ENCODE measurements at regions not wholly inside any gene's neighbourhood (a gene's known extent, or its start where the extent isn't known, plus 50 kb on each side); places are given as distances from the start of the nearest gene placed in this dataset.

DNA sequence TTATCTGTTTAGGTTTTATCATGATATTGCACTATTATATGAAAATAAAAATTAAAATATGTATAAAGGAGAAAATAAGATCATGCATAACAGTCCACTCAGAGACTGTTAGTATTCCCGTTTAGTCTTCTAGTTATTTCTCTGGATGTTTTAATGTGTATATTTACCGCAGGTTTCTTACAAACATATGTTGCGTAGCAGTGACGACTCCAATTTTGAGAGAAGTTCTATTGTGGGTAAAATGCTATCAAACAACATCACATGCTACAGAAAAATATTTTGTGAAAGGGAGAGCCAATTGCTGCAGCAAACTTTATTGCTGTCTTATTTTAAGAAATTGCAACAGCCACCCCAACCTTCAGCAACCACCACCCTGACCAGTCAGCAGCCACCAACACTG, 72.4 kb upstream of the NXT1 start:
- no peak for DNase-seq

DNA sequence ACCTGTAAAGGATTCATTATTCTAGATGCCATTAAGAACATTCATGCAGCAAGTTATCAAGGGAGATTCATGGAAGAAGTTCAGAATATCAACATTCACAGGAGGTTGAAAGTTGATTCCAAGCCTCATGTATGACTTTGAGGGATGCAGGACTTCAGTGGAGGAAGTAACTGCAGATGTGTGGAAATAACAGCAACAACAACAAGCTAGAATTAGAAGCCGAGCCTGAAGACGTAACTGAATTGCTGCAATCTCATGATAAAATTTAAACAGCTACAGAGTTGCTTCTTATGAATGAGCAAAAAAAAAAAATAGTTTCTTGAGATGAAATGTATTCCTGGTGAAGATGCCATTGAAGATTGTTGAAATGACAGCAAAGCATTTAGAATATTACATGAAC, 73.3 kb upstream of the NXT1 start:
- no peak for DNase-seq

DNA sequence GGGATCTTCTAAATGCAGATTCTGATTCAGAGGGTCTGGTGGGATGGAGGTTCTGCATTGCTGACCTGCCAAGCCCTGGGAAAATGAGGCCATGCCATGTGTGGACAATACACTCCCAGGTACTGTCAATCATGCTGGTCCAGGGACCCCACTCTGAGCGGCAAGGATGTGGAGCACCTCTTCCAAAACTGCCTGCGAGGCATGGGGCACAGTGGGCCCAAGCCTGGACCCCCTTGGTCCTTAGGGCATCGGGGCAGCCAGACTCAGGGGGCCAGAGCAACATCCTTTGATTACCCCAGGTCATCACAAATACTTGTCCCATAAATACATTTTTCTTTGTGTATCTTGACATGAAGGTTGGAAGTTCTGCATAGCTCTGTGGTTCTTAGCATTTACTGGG, 76.8 kb upstream of the NXT1 start:
- no peak for DNase-seq

DNA sequence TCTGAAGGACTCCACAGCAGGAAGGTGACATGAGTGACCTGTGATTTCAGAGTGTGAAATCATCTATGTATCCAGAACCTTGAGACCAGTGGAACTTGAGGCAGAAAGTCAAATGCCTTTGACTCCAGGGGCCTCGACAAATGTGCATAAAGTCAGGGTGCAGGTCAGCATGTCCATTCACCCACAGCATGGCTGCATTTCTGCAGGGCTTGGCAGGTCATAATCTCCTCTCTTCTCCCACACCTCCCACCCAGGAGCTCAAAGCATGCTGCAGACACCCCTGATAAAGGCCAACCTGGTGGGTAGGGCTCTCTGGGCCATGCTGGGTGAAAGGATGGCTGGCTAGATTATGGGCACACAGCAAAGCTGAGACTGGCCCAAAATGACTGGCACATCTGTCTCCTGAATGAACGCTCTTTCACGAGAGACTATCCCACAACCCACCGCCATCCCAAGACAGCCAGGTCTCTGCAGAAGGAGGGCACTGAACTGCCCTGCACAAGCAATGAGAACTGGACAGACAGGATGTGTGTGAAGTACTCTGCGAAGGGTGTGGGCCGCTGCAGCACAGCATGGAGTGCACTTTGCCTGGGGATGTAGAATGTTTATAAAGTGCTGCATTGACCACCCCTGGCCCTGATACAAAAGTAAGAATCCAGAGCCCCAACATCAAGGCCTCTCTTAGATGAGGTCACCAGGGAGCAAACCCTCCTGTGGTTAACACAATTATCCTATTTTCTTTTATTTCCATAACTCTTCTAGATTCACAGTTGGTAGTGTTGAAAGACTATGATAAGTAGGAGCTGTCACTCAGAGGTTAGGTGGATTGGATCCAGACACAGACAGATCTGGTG, 78.2 kb upstream of the NXT1 start:
- no peak for DNase-seq

DNA sequence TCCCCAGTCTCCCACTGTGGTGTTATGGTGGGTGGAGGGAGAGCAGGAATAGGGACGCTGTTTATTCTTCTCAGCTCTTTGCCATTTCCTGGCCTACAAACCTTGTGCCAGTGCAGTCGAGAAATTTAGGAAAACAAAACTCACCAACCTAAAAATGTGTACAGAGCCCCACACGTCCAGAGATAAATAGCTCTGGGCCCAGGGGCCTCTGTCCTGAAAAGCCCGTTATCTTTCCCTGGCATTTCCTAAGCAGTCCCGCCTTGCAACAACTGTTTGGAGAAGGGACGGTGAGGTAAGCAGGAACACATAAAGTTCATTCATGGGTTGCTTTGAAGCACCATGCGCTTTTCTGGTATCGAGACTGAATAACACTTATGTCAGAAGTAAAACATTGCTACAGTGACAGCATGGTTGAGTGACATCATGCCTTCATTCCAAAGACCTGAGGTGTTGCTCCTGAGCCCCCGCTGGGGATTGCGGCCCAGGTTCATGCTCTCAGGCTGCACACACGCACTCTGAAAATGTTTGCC, 80.1 kb upstream of the NXT1 start:
- no peak for DNase-seq

DNA sequence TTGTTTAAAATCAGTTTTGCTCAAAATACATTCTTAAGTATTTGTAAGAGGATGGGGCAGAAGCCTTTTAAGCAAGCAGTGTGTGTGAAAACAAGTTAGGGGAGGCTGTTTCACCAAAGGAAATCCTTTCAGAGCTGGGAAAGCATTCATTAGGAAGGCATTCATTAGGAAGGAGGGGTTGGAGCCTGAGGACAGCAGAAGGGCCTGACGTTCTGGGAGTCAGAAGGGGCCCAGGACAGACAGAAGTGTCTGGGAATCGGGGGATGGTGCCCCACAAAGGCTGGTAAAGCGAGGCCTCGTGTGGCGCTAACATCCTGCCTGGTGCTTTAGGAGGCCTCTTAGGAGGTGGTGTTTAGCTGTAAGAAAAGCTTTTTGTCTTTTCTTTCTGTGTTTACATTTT, 80.6 kb upstream of the NXT1 start:
- no peak for DNase-seq

DNA sequence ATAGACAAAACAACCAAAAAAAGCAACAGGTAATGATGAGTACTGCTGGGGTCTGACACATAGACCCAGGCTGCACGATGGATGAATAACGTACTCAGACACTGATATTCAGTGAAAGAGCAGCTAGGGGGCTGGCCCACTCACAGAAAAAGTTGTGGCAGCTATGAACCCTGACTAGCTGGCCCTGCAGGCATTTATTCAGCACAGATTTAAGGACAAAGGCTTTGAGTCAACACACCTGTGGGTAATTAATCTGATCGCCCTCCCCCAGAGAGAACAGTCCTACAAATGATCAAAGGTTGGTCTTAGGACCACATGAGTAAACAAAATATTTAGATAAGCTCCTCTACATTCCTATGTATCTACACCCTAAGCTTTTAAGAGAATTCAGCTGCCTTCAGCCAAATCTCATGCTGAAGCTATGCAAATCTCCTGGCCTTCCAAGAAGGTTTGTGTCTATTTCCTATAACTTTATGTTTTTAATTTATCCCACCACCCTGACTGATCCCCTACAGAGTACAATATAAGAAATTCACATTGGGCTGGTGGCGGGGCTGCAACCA, 81.7 kb upstream of the NXT1 start:
- no peak for DNase-seq

DNA sequence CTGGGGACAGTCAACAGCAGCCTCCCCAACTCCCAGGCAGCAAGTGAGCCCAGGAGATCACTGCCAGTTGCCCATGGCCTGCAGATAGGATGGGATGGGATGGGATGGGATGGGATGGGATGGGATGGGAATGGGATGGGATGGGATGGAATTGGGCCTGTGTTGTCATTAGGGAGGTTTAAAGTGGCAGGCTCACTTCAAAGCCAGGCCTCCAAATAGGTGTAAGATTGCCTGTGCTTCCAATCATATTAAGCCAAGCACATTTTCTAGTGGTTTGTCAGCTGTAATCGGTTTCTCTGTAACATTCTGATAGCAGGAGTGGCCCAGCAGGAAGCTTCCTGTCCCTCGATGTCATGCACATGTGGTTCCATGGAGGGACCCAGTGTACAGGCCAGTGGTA, 82.7 kb upstream of the NXT1 start:
- no peak for DNase-seq

DNA sequence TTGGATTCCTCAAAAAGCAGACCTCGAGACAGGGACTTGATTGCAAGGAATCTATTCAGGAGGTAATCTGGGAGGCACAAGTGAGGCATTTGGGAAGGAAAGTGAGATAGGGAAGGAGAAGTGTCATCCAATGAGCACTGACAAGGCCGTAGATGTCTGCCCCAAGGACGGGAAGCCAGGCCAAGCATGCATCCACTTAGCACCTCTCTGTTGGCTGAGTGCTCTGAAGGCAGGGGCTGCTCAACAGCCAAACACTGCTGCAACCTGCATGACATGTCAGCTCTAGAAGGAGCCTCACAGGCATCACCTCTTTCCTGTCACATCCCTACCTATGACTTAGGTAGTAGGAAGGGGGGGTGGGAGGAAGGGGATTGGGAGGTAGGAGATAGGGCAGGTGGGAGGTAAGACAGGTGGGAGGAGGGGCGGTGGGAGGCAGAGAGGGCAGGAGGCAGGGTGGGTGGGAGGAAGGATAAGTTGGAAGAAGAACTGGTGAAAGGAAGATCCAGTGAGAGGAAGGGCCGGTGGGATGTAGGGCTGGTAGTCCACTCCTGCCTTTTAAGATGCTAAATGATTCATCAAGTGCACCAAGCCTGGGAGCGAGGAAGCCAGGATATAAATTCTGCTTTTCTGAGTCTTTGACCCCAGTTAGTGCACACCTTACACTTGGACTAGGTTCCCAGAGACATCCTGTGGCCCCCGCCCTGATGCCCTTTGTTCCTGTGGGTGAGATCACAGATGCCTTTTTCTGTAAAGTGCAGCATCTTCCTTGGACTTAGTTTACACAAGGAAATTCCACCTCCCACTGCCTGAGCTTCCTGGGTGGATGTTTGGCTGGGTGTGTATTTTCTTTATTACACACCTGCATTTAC, 83.8 kb upstream of the NXT1 start:
- DNase-seq = no peak

DNA sequence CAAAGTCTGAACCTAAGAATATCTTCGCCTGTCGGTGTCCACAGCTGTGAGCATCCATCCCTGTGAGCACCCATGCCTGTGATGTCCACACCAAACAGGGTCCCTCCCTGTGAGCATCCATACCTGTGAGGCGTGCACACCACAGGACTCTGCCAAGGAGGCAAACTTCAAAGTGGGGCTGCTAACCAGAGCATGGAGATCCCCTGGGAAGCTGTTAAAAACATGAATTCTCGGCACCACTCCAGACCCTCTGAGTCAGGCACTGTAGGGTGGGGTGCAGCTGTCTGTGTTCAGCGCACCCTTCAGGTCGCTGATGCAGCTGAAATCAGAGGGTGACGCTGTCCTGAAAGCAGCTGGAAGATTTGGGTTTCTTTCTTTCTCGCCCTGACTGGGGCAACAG, 85.4 kb upstream of the NXT1 start:
- no peak for DNase-seq

DNA sequence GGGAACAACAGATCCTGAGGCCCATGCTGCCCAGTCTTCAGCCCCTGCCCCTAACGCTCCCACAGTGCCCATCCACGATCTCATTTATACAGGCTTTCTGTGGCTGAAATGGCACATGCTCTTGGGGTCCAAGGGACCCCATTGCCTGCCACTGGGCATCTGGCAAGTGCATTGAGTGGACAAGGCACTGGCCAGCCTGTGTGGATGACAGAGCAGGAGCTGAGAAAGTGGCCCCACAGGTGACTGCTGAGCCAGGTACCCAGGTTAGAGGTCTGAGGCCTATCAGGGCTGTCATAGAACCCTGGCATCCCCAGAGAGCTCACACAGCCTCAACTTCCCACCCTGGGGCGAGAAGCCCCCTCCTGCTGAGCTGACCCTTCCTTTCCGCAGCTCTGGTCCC, 86.0 kb upstream of the NXT1 start:
- no peak for DNase-seq

DNA sequence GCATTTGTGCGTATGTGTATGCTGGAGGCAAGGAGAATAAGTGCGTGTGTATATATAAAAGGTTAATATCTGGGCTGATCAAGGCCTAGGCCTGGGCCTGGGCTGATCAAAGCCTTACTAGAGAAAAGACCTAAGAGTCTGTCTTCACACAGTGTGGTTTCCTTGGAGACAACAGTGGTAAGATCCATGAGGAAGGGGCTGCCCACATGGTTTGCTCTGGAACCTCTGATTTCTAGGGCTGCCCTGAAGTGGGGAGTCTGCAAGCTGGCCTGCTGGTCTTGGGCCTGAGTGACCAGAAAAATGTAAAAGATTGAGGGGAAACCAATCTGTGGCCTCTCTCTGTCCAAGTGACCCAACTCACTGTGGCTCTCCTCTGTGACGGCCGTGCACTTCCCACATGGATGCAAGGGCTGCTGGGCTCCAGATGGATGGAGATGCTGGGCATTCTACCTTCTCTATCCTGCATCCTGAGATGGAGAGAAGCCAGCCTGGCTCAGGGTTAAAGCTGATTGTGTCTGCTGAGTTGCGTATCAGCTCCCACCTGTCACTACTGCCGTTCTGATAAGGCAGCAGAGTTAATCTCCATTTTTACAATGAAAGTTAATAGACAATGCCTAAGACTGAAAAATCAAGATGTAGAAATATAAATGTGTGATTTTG, 90.3 kb upstream of the NXT1 start:
- DNase-seq = no peak

DNA sequence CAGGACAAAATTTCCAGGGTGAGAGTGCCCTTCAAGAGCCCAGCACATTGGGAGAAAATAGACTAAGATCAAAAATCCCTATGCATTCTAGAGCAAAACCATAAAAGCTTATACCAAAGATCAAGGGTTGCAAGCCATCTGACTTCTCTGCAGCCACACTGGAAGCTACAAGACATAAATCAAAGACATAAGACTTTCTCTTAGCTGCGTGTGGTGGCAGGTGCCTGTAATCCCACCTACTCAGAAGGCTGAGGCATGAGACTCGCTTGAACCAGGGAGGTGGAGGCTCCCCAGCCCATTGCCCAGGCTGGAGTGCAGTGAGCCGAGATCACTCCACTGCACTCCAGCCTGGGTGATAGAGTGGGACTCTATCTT, 91.9 kb upstream of the NXT1 start:
- DNase-seq = no peak

DNA sequence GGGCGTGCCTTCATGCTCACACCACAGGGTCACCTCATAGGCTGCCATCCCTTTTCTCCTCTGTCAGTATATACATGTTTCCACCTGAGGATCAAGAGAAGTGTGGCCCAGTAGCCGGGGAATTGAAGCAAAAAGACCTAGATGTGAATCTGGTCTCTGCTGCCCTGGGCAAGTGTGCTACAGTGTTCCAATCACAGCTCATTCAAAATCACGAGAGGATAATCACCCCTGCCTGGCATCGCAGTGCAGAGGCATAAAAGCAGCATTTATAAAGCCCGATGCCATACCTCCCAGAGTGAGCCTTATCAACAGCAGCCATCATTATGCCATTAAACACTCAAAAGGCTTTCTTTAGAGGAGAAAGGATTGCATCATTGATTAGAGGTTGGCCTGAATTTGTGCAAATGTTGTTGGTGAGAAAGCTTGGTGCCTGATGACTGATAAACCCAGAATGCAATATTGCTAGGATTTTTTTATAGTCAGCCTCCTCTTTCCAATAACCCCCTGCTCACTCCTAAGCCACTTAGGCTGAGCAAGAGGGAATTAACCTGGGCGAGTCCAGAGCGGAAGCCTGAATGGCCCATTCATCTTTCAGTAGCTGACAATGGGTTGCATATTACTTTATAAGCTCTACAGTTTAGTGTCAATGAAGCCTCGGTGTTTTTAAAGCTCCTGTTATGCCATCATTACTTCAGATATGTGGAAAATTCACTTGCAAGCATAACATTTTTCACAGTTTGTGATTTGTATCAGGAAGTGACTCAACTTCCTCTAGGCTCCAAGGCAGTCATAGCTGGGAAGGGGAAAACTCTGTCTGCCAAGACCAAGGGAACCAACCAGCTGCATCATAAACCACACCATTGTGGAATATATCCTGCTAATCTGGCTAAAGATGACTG, 92.5 kb upstream of the NXT1 start:
- peak; percentile 43 to 84 for DNase-seq

DNA sequence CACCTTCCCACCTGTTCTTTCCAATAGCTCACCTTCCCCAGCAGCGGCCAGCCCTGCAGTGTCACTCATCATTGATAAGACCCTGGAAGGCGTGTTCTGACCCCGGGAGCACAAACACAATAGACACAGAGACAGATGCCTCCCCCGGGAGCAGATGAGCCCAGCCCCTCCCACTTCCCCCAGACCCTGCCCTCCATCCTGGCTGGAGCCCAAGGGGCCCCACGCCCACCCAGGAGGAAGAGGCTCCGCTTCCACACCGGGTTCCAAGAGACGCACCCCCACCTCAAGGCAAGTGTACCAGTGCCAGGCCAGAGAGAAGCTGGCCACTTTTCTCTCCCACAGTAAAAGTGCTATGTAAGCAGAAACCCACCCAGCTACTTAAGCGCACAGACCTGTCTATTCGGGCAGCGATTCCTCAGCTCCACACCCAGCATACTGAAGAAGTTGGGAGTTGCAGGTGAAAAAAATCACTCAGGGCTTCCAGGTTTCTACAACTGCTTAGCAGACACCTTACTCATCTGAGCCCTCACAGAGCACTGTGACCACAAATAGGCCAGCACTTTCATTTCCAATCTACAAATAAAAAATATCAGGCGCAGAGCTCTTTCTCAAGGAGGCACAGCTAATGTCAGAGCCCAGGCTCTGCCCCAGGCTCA, 93.4 kb upstream of the NXT1 start:
- DNase-seq = no peak

DNA sequence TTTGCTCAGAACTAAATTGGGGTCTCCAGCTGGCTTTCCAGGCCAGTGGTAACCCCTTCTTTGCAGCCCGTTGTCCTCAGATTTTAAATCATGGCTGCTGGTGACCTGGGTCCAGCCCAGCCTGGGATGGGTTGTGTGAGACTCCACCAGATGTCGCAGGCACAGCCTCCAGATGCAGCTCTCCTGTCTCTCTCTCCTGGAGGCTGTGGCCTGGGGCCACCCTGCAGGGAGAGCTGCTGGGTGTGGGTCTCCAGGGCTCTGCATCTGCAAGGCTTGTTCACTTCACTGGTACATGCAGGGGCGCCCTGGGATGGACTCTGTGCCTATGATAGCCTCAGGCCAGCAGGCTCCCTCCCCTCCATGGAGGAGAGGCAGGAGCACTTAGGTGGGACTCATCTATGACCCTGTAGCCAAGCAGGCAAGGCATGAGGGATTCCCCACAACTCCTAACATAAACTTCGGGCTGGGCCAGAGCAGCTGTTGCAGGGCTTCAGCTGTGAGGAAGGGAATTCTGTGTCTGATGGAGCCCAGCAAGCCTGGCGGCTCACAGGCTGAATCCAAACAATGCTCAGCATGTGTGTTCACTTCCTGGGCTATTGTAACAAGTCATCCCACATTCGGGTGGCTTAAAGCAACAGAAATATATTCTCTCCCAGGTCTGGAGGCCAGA, 94.7 kb upstream of the NXT1 start:
- DNase-seq = no peak

DNA sequence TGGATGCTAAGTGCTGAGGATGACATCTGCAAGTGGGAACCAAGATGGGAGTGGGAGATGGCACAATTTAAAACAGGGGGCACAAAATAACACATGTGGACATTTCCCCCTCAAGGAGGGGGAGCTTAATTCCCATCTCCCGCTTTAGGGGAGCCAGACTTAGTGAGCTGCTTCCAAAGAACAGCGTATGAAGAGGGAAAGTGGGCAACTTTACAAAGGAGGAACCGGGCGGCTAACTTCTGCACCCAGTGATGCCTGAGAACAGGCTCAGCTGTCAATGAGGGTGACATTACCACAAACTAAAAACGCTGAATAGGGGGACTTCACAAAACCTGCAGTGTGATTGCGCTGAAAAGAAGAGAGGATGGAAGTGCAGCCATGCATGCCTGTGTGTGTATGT, 95.5 kb upstream of the NXT1 start:
- DNase-seq = no peak

DNA sequence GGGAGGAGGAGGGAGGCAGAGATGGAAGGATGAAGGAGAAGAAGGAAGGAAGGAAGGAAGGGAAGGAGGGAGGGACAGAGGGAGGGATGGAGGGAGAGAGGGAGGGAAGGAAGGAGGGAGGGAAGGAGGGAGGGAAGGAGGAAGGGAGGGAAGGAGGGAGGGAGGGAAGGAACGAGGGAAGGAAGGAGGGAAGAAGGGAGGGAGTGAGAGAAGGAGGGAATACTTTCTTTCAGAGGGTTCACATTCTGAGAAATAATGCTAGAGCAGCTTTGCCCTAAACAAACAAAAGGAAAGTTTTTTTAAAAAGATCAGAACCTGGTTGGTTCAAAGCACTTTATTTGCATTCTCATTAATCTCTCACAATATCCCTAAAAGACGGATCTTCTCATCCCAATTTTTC, 96.1 kb upstream of the NXT1 start:
- no peak for DNase-seq

DNA sequence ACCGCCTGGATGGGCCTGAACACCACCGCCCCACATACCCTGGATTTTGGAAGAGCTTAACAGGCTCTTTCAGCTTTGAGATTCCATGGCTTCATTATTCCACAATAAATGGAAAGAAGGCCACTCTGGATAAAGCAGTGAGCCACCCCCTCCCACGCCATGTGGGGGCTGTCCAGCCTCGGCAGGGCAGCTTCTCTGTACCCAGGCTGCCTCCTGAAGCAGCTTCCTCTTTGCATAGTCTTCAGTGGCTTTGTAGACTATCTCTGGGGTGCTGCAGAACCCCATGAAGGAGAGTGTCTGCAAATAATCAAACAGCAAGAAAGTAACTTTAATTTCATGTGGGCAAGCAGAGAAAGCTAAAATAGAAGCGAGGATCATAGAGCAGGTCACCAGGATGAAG, 96.6 kb upstream of the NXT1 start:
- no peak for DNase-seq

DNA sequence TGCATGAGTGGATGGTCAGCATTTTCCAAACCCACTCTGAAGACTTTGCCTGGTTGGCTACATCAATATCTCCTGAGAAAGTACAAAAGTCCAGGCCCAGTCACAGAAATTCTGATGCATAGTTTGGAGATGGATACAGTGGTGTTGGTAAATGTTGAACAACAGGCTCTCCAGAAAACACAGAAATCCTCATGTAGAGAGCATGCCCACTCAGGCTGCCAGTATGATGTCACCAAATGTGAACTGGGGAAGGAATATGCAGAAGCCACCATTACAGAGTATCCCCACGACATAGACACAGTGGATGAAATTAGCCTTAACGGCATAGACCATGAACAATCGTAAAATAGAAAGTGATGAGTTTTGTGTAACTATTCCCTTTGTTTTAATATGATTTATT, 97.1 kb upstream of the NXT1 start:
- no peak for DNase-seq

DNA sequence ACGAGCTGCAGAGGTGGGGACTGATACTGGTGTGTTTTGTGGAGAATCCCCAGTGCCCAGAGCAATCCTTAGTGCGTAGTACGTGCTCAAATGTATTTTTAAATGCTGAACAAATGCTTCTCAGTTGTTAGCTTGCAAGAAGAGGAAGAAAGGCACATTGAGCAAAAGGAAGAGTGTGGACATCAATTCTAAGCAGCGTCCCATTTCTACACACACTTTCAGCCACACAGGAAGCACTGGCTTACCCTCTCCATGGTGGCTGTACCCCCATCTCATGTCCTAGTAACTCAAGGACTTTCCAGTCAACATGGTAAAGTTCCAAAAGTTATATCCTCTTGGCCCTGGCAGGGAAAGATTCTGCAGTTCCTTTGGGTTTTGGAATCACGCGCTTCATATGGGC, 98.8 kb upstream of the NXT1 start:
- DNase-seq = no peak
